Breast epithelium (tissue), 3 donors: ENCODE measurements at regions not wholly inside any gene's neighbourhood (a gene's known extent, or its start where the extent isn't known, plus 50 kb on each side); places are given as distances from the start of the nearest gene placed in this dataset.

Experiments
- POLR2A ChIP-seq: fragments of 450-650 bp; IDR thresholded peaks from one replicate; pipeline ENCODE4 v1.6.1; 2016; ENCODE audit warnings: antibody characterized with exemption, mild to moderate bottlenecking, moderate library complexity
- POLR2AphosphoS5 ChIP-seq, 3 donors: sonication (generic); formaldehyde crosslinking; IDR thresholded peaks; one replicate each; pipeline ENCODE4 v1.6.1; 2017; ENCODE audit warnings: antibody characterized with exemption in 3 of 3
- TF ChIP-seq, protein P1 (sequence below), 3 donors: fragments of 450-650 bp; IDR thresholded peaks; one replicate each; pipeline ENCODE4 v1.5.1; 2016 to 2017; ENCODE audit warnings: antibody characterized with exemption in 3 of 3, mild to moderate bottlenecking in 3 of 3, moderate library complexity in 3 of 3

DNA sequence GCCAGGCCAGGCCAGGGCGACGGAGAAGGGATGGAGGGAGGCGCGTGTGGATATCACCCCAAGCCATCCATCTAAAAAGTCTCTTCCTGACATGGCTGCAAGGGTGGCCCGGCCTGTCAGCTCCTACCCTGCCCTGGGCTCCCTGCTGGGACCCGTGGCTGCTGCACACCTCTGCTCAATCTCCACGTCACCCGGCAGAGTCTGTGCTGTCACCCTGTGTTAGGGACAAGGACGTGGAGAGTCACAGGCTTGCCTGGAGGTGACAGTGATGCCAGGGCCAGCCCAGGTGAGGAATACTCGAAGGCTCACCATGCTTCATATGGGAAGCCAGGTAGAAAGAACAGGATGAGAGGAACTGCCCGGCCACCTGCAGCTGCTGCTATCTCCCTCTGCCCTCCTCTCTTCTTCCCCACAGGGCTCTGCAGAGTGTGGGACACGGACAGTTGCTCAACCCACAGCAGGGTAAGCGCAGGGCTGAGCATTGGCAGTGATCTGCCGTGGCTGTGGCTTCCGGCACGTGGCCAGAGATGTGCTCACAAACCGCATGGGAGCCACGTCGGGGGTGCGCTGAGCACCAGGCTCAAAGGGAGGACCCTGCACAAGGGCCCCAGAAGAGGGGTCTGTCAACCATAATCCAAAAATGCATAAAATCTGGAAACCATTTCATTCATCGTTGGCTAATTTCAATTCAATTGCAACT is 214.3 kb downstream of the DLL1 start:
- TF ChIP-seq, protein P1, sequence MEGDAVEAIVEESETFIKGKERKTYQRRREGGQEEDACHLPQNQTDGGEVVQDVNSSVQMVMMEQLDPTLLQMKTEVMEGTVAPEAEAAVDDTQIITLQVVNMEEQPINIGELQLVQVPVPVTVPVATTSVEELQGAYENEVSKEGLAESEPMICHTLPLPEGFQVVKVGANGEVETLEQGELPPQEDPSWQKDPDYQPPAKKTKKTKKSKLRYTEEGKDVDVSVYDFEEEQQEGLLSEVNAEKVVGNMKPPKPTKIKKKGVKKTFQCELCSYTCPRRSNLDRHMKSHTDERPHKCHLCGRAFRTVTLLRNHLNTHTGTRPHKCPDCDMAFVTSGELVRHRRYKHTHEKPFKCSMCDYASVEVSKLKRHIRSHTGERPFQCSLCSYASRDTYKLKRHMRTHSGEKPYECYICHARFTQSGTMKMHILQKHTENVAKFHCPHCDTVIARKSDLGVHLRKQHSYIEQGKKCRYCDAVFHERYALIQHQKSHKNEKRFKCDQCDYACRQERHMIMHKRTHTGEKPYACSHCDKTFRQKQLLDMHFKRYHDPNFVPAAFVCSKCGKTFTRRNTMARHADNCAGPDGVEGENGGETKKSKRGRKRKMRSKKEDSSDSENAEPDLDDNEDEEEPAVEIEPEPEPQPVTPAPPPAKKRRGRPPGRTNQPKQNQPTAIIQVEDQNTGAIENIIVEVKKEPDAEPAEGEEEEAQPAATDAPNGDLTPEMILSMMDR (IDR thresholded peaks at IDR 0.05): no peak
- TF ChIP-seq POLR2A: no peak
- TF ChIP-seq POLR2AphosphoS5 (IDR thresholded peaks at IDR 0.05): no peak
